Peyer's patch (tissue), 4 donors: ENCODE measurements at regions not wholly inside any gene's neighbourhood (a gene's known extent, or its start where the extent isn't known, plus 50 kb on each side); places are given as distances from the start of the nearest gene placed in this dataset.

Experiments used
- DNase-seq, 3 donors: peaks; one replicate each; pipeline ENCODE4 v3.0.0-alpha.2; 2017 to 2019
- H3K27ac ChIP-seq, 4 donors: fragments of 200-600 bp; sonication (generic); one replicate each; pipeline ENCODE4 v1.5.1; 2016 to 2019
- H3K27me3 ChIP-seq, 2 donors: fragments of 200-600 bp; sonication (generic); one replicate each; pipeline ENCODE4 v1.5.1; 2019
- H3K36me3 ChIP-seq, 3 donors: fragments of 200-600 bp; sonication (generic); one replicate each; pipeline ENCODE4 v1.5.1; 2016 to 2019
- H3K4me1 ChIP-seq, 4 donors: fragments of 200-600 bp; sonication (generic); one replicate each; pipeline ENCODE4 v1.5.1; 2016 to 2019
- H3K4me3 ChIP-seq, 4 donors: fragments of 200-600 bp; sonication (generic); 1 replicate in 3 of 4; 2 replicates in 1 of 4; pipeline ENCODE4 v1.5.1; 2016 to 2019; ENCODE audit warnings: mild to moderate bottlenecking in 1 of 4
- H3K9me3 ChIP-seq, 4 donors: fragments of 200-600 bp; sonication (generic); one replicate each; pipeline ENCODE4 v1.5.1; 2016 to 2019; ENCODE audit warnings: mild to moderate bottlenecking in 1 of 4
- CTCF ChIP-seq, 6 experiments: fragments of 450-650 bp in 4 of 6; fragments of 200-600 bp in 2 of 6; sonication (generic) in 1 of 6; IDR thresholded peaks; one replicate each; pipeline ENCODE4 v1.5.1; 2017 to 2019; ENCODE audit warnings: antibody characterized with exemption in 6 of 6, mild to moderate bottlenecking in 3 of 6, moderate library complexity in 1 of 6
- POLR2A ChIP-seq, 2 donors: fragments of 450-650 bp; IDR thresholded peaks; one replicate each; pipeline ENCODE4 v1.5.1; 2017; ENCODE audit warnings: antibody characterized with exemption in 2 of 2, mild to moderate bottlenecking in 2 of 2, moderate library complexity in 2 of 2

- H3K4me1 ChIP-seq = no peaks in the 10 kb centered on the region
- DNase-seq = no peak
- no peaks in the 10 kb centered on the region for H3K36me3 ChIP-seq
- H3K27ac ChIP-seq = no peak overlapping the region
- TF ChIP-seq POLR2A (IDR thresholded peaks at IDR 0.05) = no peak
- no peak for TF ChIP-seq CTCF (IDR thresholded peaks at IDR 0.05)
- no peaks in the 10 kb centered on the region for H3K9me3 ChIP-seq
- no peak overlapping the region for H3K4me3 ChIP-seq
- no peaks in the 10 kb centered on the region for H3K27me3 ChIP-seq
Measured at GRCh38 chr2:133768658-133769435, 200.6 kb upstream of the NCKAP5 start.

DNA sequence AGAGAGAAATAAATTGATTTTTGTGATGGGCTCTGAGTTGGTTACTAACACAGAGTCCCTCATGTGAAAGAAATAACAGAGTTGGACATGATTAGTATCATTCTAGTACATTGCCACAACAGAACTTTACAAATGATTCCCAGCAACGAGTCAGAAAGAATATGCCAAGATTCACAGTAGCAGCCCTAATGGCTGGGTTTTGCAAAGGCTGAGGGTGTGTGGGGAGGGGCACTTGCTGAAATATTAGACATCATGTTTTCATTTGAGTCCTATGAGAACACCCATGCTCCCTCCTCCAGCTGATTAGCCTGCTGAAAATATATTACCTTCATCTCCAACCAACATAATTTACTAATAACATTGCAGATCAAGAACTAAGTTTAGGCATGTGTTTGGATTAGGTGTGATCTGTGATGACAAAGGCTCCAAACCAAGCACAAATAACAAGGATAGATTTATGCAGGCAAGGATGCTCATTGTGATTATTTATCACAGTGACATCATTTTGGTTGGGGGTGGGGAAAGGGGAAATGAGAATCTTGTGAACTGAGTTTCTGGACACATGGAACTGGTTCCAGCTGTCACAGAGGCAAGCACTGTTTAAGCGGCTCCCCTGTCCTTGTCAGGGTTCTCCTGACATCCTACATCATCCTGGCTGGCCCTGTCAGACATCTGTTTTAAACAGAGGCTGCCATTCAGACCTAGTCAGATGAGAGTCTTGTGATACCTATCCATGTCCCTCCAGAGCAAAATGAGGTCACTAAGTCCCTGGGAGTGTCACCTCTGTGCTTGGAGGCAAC, 205.8 kb upstream of the NCKAP5 start:
- peak overlapping the region in 1 of 4 donors; percentile 39 for H3K27ac ChIP-seq
- no peak for DNase-seq
- H3K4me3 ChIP-seq = no peak overlapping the region
- H3K9me3 ChIP-seq = no peaks in the 10 kb centered on the region
- no peaks in the 10 kb centered on the region for H3K27me3 ChIP-seq
- no peaks in the 10 kb centered on the region for H3K4me1 ChIP-seq
- TF ChIP-seq POLR2A (IDR thresholded peaks at IDR 0.05) (no peak), CTCF (IDR thresholded peaks at IDR 0.05) (no peak)
- H3K36me3 ChIP-seq = no peaks in the 10 kb centered on the region

DNA sequence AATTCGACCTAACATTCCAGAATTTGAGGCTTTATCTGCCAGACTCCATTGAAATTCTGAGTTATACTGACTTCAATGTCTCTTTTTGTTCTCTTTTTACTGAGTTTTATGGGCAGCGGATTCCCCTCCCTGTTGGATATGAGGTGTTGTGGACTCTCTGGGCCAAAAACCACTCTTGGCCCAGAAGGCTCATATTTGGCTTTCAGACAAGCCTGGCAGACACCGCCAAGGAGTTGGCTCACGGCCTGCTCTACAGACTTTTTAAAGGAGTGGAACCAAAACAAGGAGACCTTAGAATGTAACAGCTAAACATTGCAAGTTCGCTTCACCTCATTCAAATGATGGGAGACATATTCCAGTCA, 206.4 kb upstream of the NCKAP5 start:
- Histone ChIP-seq H3K4me3 (no peak overlapping the region), H3K27ac (peak overlapping the region in 1 of 4 donors; percentile 39), H3K9me3 (no peaks in the 10 kb centered on the region), H3K36me3 (no peaks in the 10 kb centered on the region), H3K27me3 (no peaks in the 10 kb centered on the region), H3K4me1 (no peaks in the 10 kb centered on the region)
- no peak for TF ChIP-seq POLR2A (IDR thresholded peaks at IDR 0.05)
- TF ChIP-seq CTCF (IDR thresholded peaks at IDR 0.05) = no peak
- no peak for DNase-seq

DNA sequence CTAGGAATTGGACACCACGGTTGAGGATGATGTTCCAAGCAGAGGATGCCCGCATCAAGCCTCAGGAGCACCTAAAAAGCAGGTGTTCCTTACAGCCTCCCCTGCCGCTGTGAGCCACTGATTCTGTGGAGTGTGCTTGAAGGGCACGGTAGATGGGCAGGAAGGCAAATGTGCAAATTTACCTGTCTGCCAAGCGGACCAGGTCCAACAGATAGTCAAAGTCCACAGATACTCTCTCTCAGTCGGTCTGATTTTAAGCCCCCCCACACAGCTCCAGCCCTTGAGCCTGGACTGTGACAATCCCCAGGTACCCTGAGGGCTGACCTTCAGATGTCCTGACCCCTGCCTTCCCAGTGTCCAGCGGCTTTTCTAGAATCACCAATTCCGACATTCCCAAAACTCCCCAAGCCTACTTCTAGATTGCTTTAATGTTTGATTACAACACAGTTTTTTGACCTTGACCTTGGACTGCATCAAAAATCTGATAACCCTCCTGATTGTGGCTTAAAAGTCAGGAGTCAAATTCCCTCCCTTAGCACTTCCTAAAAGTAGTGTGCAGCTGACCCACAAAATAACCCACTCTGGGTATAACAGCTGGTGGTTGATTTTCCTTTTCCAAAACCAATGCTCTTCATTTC, 208.8 kb upstream of the NCKAP5 start:
- no peaks in the 10 kb centered on the region for H3K9me3 ChIP-seq
- TF ChIP-seq POLR2A (IDR thresholded peaks at IDR 0.05) (no peak), CTCF (IDR thresholded peaks at IDR 0.05) (no peak)
- no peak overlapping the region for H3K27ac ChIP-seq
- no peak for DNase-seq
- H3K27me3 ChIP-seq = no peaks in the 10 kb centered on the region
- no peaks in the 10 kb centered on the region for H3K4me1 ChIP-seq
- H3K4me3 ChIP-seq = no peak overlapping the region
- no peaks in the 10 kb centered on the region for H3K36me3 ChIP-seq

DNA sequence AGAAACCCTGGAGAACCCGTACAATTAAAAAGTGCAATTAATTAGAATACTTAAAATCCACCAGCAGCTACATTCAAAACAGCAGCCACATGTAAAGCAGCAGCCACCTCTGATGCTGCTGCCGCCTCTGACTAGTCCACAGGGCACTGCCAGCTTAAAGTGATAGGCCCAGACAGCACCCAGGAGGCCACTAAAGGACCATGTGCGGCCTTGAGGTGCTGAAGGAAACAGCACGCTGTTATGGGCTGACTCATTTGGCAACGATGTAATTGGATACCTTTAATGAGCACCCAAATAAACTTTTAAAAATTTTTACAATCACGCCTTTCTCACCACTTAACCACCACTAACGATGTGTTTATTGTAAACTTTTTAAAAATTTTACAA, 209.3 kb upstream of the NCKAP5 start:
- Histone ChIP-seq H3K27me3 (no peaks in the 10 kb centered on the region), H3K27ac (no peak overlapping the region), H3K36me3 (no peaks in the 10 kb centered on the region), H3K4me3 (no peak overlapping the region), H3K9me3 (no peaks in the 10 kb centered on the region), H3K4me1 (no peaks in the 10 kb centered on the region)
- DNase-seq = no peak
- TF ChIP-seq CTCF (IDR thresholded peaks at IDR 0.05) = no peak
- no peak for TF ChIP-seq POLR2A (IDR thresholded peaks at IDR 0.05)
